DMS114 treated with DMSO at 0.1 percent for 48 hours (cell line): ENCODE measurements at regions not wholly inside any gene's neighbourhood (a gene's known extent, or its start where the extent isn't known, plus 50 kb on each side); places are given as distances from the start of the nearest gene placed in this dataset.

Experiments
- DNase-seq: peaks from one replicate; lab custom pipeline; 2025; ENCODE audit not compliant: unreplicated experiment; lab: John Stamatoyannopoulos, UW

GRCh38 chr18:77818328-77818727, 568.7 kb downstream of the GALR1 start:
- DNase-seq: no peak

- no peak for DNase-seq
These were observed 570.8 kb downstream of the GALR1 start for GRCh38 chr18:77820472-77820871.

- no peak for DNase-seq
These were observed 572.2 kb downstream of the GALR1 start for GRCh38 chr18:77821892-77822291.

- DNase-seq: no peak
These were observed 573.0 kb downstream of the GALR1 start for GRCh38 chr18:77822632-77823031.

GRCh38 chr18:77833807-77834206, 584.2 kb downstream of the GALR1 start:
- DNase-seq: no peak

GRCh38 chr18:77851802-77852201, 602.2 kb downstream of the GALR1 start:
- DNase-seq: no peak

- no peak for DNase-seq
These were observed 604.2 kb downstream of the GALR1 start for GRCh38 chr18:77853859-77854258.

GRCh38 chr18:77857678-77858655, 608.3 kb downstream of the GALR1 start:
- no peak for DNase-seq

GRCh38 chr18:77859634-77860033, 610.0 kb downstream of the GALR1 start:
- no peak for DNase-seq

- DNase-seq: no peak
These were observed 612.6 kb downstream of the GALR1 start for GRCh38 chr18:77862066-77862757.

GRCh38 chr18:77865853-77866252, 616.2 kb downstream of the GALR1 start:
- DNase-seq: no peak

- no peak for DNase-seq
These were observed 616.7 kb downstream of the GALR1 start for GRCh38 chr18:77866351-77866750.

GRCh38 chr18:77870199-77870598, 620.6 kb downstream of the GALR1 start:
- DNase-seq: no peak

- no peak for DNase-seq
These were observed 621.2 kb downstream of the GALR1 start for GRCh38 chr18:77870894-77871293.

- DNase-seq: no peak
These were observed 622.5 kb downstream of the GALR1 start for GRCh38 chr18:77872166-77872565.

GRCh38 chr18:77876319-77876865, 626.7 kb downstream of the GALR1 start:
- no peak for DNase-seq

- DNase-seq: no peak
These were observed 630.2 kb downstream of the GALR1 start for GRCh38 chr18:77879829-77880228.

GRCh38 chr18:77884454-77884853, 634.8 kb downstream of the GALR1 start:
- no peak for DNase-seq

GRCh38 chr18:77894060-77894459, 644.4 kb downstream of the GALR1 start:
- no peak for DNase-seq

GRCh38 chr18:77895250-77895649, 645.6 kb downstream of the GALR1 start:
- no peak for DNase-seq

- DNase-seq: no peak
These were observed 647.1 kb downstream of the GALR1 start for GRCh38 chr18:77896586-77897252.
